B cell (primary cell): ENCODE measurements at regions not wholly inside any gene's neighbourhood (a gene's known extent, or its start where the extent isn't known, plus 50 kb on each side); places are given as distances from the start of the nearest gene placed in this dataset.

Experiments
- ATAC-seq: fragments of 200-7000 bp; cut with Tn5 transposase; one replicate; pipeline ENCODE4 v1.10.0; 2021; ENCODE audit warnings: low read depth, mild to moderate bottlenecking, moderate number of reproducible peaks, moderate library complexity
- CTCF ChIA-PET: fragments of 350-600 bp; sonication (Branson Sonifier 250); formaldehyde crosslinking; loops from one replicate; lab custom pipeline; 2021; ENCODE audit warnings: antibody characterized with exemption, inconsistent platforms; lab: Charles Lee
- POLR2A ChIA-PET: fragments of 350-600 bp; sonication (Branson Sonifier 250); formaldehyde crosslinking; loops from one replicate; lab custom pipeline; 2021; ENCODE audit warnings: antibody characterized with exemption; lab: Charles Lee
- DNase-seq: peaks from one replicate; pipeline ENCODE4 v3.0.0; 2013
- H2AFZ ChIP-seq: 2 replicates; pipeline ENCODE4 v1.6.1; 2012; ENCODE audit warnings: mild to moderate bottlenecking, low read depth, low read length; ENCODE audit not compliant: insufficient read depth, poor library complexity, severe bottlenecking
- H3K27ac ChIP-seq, 2 donors: 1 replicate in 1 of 2; 2 replicates in 1 of 2; pipeline ENCODE4 v1.5.1; 2012 to 2013; ENCODE audit warnings: low read length in 2 of 2, mild to moderate bottlenecking in 2 of 2, moderate library complexity in 1 of 2
- H3K27me3 ChIP-seq, 4 experiments: fragments of 200-600 bp in 1 of 4; sonication (generic) in 1 of 4; replicated peaks in 1 of 4; 1 replicate in 2 of 4; 2 replicates in 2 of 4; pipeline versions ENCODE4 v1.6.1 to v1.7.0; 2013 to 2016; ENCODE audit warnings: low read length in 3 of 4, mild to moderate bottlenecking in 2 of 4, mixed read lengths in 1 of 4, moderate library complexity in 1 of 4; ENCODE audit not compliant: insufficient read depth in 4 of 4, control insufficient read depth in 3 of 4; ENCODE audit errors: control extremely low read depth in 1 of 4
- H3K36me3 ChIP-seq, 2 experiments: replicated peaks in 1 of 2; 1 replicate in 1 of 2; 2 replicates in 1 of 2; pipeline versions ENCODE4 v1.6.1 to v1.7.1; 2013; ENCODE audit warnings: low read length in 1 of 2; ENCODE audit not compliant: insufficient read depth in 2 of 2, control insufficient read depth in 1 of 2; ENCODE audit errors: control extremely low read depth in 1 of 2, extremely low read depth in 1 of 2
- H3K4me1 ChIP-seq, 2 donors: fragments of 200-600 bp in 1 of 2; sonication (generic) in 1 of 2; 1 replicate in 1 of 2; 2 replicates in 1 of 2; pipeline versions ENCODE4 v1.5.1 to v1.6.1; 2013 to 2017; ENCODE audit warnings: low read length in 2 of 2; ENCODE audit not compliant: control insufficient read depth in 2 of 2, insufficient read depth in 2 of 2
- H3K4me2 ChIP-seq: replicated peaks from 2 replicates; pipeline ENCODE3; 2012; ENCODE audit warnings: mild to moderate bottlenecking, low read depth, low read length; ENCODE audit not compliant: poor library complexity, severe bottlenecking
- H3K4me3 ChIP-seq, 5 experiments: fragments of 200-600 bp in 1 of 5; sonication (generic) in 1 of 5; 1 replicate in 3 of 5; 2 replicates in 2 of 5; pipeline versions ENCODE4 v1.5.1 to v1.7.0; 2011 to 2016; ENCODE audit warnings: low read length in 4 of 5, mild to moderate bottlenecking in 4 of 5, low read depth in 2 of 5, control low read depth in 1 of 5, moderate library complexity in 1 of 5; ENCODE audit not compliant: insufficient read depth in 1 of 5; ENCODE audit errors: control extremely low read depth in 1 of 5, extremely low read depth in 1 of 5
- H3K79me2 ChIP-seq: fragments of 200-600 bp; sonication (generic); one replicate; pipeline ENCODE4 v1.6.0; 2016; ENCODE audit warnings: low read length; ENCODE audit not compliant: control insufficient read depth, insufficient read depth
- H3K9ac ChIP-seq: fragments of 200-600 bp; sonication (generic); 2 replicates; pipeline ENCODE4 v1.6.1; 2017; ENCODE audit warnings: mild to moderate bottlenecking, low read length, moderate library complexity
- H3K9me3 ChIP-seq, 3 donors: one replicate each; pipeline versions ENCODE4 v1.6.1 to v1.7.1; 2013; ENCODE audit warnings: low read length in 2 of 3; ENCODE audit not compliant: control insufficient read depth in 2 of 3, insufficient read depth in 1 of 3; ENCODE audit errors: control extremely low read depth in 1 of 3
- H4K20me1 ChIP-seq: 2 replicates; pipeline ENCODE4 v1.6.0; 2012; ENCODE audit warnings: mild to moderate bottlenecking, low read length; ENCODE audit not compliant: insufficient read depth, control insufficient read depth, poor library complexity, severe bottlenecking
- H3K27ac Mint-ChIP-seq: one replicate; pipeline ENCODE4 v1.8.0; 2021; ENCODE audit warnings: mixed read lengths
- H3K27me3 Mint-ChIP-seq: one replicate; pipeline ENCODE4 v1.8.0; 2021; ENCODE audit warnings: mixed read lengths
- H3K4me1 Mint-ChIP-seq: one replicate; pipeline ENCODE4 v1.8.0; 2021; ENCODE audit warnings: mixed read lengths
- H3K4me3 Mint-ChIP-seq: one replicate; pipeline ENCODE4 v1.8.0; 2021; ENCODE audit warnings: mixed read lengths
- H3K9me3 Mint-ChIP-seq: one replicate; pipeline ENCODE4 v1.8.0; 2022; ENCODE audit warnings: mixed read lengths; ENCODE audit not compliant: insufficient read depth
- CTCF ChIP-seq: fragments of 200-600 bp; IDR thresholded peaks from one replicate; pipeline ENCODE4 v1.8.0; 2022; ENCODE audit warnings: antibody characterized with exemption, mild to moderate bottlenecking
- EZH2 ChIP-seq: IDR thresholded peaks from 2 replicates; pipeline ENCODE4 v1.6.1; 2012; ENCODE audit warnings: borderline replicate concordance, low read depth, mild to moderate bottlenecking, moderate library complexity, low read length; ENCODE audit not compliant: insufficient read depth, poor library complexity, severe bottlenecking
- WGBS: methylation state at CpG from one replicate; pipeline ENCODE4 v1.1.5; 2013; ENCODE audit warnings: missing lambda C conversion rate; ENCODE audit not compliant: insufficient coverage; 5-methylcytosine and 5-hydroxymethylcytosine counted together
- intact Hi-C: fragments of 100-400 bp; cut with micrococcal nuclease; formaldehyde crosslinking; loops from one replicate; pipeline ENCODE4 v1.10.0; 2022

- 89% methylated on average over 12 of the region's 13 CpGs for WGBS
- no peaks in the 10 kb centered on the region for H3K79me2 ChIP-seq
- Mint-ChIP-seq H3K27ac (no peak overlapping the region), H3K9me3 (no peaks in the 10 kb centered on the region), H3K27me3 (peaks cover 19% of the 10 kb centered on the region), H3K4me3 (no peak overlapping the region), H3K4me1 (no peaks in the 10 kb centered on the region)
- H2AFZ ChIP-seq, result no peak overlapping the region
- no peaks in the 10 kb centered on the region for H3K4me1 ChIP-seq
- H3K9me3 ChIP-seq, result no peaks in the 10 kb centered on the region
- no peak for DNase-seq
- H4K20me1 ChIP-seq, result no peaks in the 10 kb centered on the region
- TF ChIP-seq CTCF (no peak), EZH2 (no peak)
- no peak for ATAC-seq
- intact Hi-C loops, result no loop called here
- H3K27me3 ChIP-seq, result peaks cover 0 to 15% (median 1%) of the 10 kb centered on the region in 4 experiments
- no peaks in the 10 kb centered on the region for H3K36me3 ChIP-seq
- POLR2A ChIA-PET, result no interaction called here
- H3K4me2 ChIP-seq, result no peak overlapping the region
- H3K4me3 ChIP-seq, result no peak overlapping the region
- no peak overlapping the region for H3K9ac ChIP-seq
- H3K27ac ChIP-seq, result no peak overlapping the region
- CTCF ChIA-PET, result interaction anchor here (1.1 kb wide), 1 partner anchor 16 kb away, joined by 3 read pairs; no protein-coding TSS in a partner anchor
These were observed 226.5 kb upstream of the GSE1 start for GRCh38 chr16:85386467-85387170.

GRCh38 chr16:85387171-85387507 is 226.0 kb upstream of the GSE1 start:
- Mint-ChIP-seq H3K27me3 (peaks cover 19% of the 10 kb centered on the region), H3K9me3 (no peaks in the 10 kb centered on the region), H3K4me3 (no peak overlapping the region), H3K4me1 (no peaks in the 10 kb centered on the region), H3K27ac (no peak overlapping the region)
- Histone ChIP-seq H3K79me2 (no peaks in the 10 kb centered on the region), H3K9me3 (no peaks in the 10 kb centered on the region), H3K4me1 (no peaks in the 10 kb centered on the region), H3K27me3 (peaks cover 0 to 15% (median 1%) of the 10 kb centered on the region in 4 experiments), H2AFZ (no peak overlapping the region), H3K36me3 (no peaks in the 10 kb centered on the region), H4K20me1 (no peaks in the 10 kb centered on the region), H3K27ac (no peak overlapping the region), H3K4me3 (no peak overlapping the region), H3K9ac (no peak overlapping the region), H3K4me2 (no peak overlapping the region)
- POLR2A ChIA-PET, result no interaction called here
- no peak for ATAC-seq
- CTCF ChIA-PET, result no interaction called here
- intact Hi-C loops, result no loop called here
- DNase-seq, result no peak
- no peak for TF ChIP-seq EZH2
- TF ChIP-seq CTCF, result no peak
- 93% methylated on average over 11 of the region's 11 CpGs for WGBS
